ENCODE measurements at regions not wholly inside any gene's neighbourhood (a gene's known extent, or its start where the extent isn't known, plus 50 kb on each side); places are given as distances from the start of the nearest gene placed in this dataset.
"Not testable (repeated sequence)": the region's sequence is repeated elsewhere in the genome, so short reads cannot be mapped to it uniquely, and the experiment has no call there.

DNA sequence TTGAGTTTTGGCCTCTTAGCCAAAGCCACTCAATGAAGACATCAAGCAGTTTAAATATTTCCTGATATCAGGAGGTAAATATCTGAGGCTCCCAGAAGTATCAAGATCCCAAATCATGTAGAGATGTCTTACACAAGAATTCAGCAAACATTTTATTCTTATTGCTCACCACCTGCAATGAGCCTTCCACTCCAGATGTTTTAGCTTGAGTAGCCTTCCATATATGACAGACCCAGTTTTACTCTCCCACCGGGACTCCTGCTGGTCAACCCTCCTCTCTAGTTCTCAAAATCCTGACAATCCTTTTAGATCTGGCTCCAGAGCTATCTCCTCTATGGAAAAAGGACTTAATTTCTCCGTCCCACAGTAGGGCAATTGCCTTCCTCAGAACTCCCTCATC lies 404.4 kb downstream of the KCNA4 start:
- DNase-seq: no peak

DNA sequence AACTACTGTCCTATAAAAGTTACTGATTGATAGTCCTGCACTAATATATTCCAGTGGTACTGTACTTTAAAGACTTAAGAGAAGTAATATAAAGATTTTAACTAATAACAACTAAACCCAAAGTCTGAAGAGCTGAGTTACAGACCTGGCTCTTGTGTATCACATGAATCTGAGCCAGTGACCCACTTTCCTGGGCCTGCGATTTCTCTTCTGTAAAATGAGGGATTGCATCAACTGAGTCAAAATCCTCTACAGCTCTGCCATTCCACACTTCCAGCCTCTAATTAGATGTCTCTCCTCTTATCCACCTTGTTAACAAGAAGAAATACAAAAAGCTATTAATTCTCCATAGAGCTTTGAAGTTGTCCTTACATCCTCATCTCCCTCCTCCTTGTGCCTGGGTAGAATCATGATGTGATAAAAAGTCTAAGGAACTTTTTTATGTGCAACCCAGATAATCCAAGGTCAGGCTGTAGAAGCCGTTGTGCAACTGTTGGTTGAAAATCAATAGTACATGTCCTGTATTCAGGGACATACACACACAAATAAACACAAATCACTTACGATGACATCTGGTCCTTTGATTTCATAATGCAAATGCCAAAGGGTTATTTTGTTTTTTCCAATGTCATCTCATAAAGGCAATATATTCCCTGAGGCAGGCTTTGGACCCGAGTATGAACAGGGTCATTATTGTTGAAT lies 410.3 kb downstream of the KCNA4 start:
- DNase-seq: no peak

DNA sequence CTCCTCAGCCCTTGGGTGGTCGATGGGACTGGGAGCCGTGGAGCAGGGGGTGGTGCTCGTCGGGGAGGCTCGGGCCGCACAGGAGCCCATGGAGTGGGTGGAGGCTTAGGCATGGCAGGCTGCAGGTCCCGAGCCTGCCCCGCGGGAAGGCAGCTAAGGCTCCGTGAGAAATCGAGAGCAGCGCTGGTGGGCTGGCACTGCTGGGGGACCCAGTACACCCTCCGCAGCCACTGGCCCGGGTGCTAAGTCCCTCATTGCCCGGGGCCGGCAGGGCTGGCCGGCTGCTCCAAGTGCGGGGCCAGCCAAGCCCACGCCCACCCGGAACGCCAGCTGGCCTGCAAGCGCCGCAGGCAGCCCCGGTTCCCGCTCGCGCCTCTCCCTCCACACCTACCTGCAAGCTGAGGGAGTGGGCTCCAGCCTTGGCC lies 416.7 kb downstream of the KCNA4 start:
- not testable (repeated sequence) for DNase-seq

DNA sequence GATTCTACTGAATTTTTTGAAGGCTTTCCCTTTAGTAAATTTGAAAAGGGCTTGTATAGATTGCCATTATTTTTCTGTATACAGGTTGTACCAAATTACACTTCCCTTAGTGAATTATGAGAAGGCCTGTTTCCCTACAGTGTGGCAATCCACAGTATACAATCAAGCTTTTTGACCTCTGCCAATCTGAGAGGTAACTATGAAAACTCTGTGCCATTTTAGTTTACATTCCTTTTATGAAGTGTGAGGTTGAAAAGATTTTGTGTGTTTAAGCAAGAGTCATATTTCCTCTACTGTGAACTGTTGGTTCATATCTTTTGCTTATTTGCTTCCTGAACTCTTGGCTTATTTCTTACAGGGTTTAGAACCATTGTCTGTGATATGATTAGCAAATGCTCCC lies 432.5 kb downstream of the KCNA4 start:
- DNase-seq: no peak

DNA sequence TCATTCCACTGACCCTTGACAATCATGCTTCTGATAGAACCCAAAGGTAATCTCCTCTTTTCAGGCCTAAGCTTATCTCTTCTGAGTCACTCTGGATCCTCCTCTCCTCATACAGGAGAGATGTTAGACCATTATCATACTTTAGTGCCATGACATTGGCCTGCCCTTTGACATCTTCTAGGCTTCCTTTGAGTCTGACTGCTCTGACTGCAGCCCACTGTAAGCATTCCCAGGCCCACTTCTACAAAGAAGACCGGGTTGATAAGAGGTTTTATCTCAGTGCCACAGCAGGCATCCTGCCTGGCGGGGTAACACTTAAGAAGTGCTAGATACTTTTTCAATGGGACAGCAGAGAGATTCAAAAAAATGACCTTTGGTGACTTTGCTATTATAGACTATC lies 438.0 kb downstream of the KCNA4 start:
- no peak for DNase-seq

DNA sequence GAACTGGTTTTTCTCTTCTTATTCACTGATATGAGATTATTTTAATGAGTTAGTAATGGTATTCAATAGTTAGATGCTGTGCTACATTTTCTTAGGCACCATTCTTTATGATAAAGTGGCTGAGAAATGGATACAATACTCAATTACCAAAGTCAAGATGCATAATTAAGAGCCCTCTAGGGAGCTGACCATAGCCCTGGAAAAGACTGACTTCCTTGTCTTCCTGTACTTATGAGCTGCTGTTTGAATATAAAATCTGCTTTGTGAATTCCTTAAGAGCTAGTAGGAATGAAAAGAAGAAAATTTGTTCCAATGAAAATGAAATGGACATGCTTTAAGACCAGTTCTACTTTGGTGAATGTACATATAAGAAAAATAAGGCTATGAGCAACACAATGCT lies 452.3 kb downstream of the KCNA4 start:
- no peak for DNase-seq

DNA sequence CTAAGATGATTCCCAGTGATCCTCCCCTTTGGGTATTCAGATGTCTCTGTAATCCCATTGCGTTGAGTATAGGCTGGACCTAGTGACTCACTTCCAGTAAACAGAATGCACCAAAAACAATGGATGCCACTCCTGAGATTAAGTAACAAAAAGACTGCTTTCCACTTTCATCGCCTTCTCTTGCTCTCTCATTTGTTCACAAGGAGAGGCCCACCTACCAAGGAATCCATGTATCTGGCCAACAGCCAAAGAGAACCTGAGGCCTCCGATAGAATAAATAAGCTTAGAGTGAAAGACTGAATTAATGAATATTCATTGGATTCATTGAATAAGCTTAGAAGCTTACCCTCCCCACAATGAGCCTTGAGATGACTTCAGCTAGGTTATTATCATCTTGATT lies 454.6 kb downstream of the KCNA4 start:
- DNase-seq: no peak

DNA sequence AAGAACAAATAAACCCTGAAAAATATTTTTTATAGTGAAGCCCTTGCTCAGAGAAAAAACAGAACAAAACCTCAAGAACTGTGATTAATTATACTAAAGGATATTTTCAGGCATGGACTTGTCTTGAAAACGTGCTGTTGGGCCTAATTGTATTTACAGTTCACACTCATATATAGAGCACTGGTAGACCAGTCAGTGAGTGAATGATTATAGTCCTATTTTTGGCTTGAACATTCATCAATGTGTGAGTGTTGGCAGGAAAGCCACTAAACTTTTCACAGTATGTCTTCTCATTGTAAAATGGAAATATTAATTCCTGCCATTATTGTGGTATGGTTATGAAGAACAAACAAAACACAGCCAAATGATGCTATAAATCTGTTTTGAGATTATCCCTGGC lies 462.8 kb downstream of the KCNA4 start:
- DNase-seq: no peak

DNA sequence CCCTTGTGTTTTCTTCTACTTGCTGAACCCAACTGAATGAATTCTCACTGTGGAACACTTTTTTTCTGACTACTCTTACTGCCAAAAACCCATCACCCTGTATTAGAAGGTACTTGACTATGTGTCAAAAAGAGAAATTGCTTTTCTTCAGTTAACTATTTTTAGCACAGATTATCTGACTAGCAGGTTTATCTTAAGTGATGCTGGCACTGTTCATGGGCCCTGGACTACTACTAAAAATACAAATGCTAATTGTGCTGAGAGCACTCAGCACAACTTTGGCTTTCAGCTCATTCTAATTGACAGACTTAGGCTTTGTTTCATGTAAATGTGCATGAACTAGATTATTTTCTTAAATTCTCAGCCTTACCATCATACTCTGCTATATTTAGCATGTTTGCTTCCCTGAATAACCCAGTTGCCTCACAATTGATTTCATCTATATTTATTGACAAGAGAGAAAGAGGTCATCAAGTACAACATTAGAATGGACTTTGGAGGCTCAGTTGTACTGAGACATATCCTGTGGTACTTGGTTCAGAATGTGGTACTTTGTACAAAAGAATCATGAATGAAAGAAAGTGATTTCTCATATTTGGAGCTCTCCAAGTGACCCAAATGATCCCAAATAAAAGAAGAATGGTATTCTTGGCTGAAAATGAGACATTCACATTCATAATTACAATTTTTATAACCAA lies 478.3 kb downstream of the KCNA4 start:
- DNase-seq: no peak

DNA sequence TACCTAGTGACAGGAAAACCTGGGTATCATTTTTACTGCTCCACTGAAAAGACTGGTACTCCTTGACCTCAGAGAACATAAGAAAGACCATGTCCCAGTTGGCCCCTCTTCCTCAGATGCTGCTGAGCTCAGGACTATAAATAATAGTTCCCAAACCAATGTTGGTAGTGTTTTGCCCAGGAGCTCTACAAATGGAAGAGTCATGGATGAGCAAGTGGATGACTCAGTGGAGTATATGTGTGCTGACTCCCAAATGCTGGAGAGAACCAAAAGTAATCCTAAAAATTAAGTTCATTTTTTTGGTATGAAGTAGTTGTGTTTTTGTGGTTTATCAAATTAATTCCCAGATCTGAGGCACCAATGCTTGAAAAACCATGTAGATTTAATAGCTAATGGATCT lies 482.0 kb downstream of the KCNA4 start:
- DNase-seq: no peak

DNA sequence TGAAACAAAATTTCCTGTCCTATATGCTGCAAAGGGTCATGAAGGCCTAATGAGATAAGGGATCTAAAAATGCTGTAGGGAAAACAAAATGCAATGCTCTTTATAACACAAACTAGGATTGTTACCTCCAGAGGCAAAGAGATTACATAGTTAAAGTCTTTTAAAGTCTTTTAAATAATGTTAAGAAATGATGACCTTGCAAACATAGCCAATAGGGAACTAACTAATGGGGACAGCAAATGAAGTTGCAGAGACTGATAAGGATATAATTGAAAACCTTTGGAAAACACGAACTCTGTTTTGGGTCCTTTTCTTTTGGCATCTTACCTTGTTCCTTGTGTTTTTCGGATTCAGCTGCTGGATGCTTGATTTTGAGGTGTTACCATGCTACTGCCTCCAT lies 485.9 kb downstream of the KCNA4 start:
- no peak for DNase-seq

DNA sequence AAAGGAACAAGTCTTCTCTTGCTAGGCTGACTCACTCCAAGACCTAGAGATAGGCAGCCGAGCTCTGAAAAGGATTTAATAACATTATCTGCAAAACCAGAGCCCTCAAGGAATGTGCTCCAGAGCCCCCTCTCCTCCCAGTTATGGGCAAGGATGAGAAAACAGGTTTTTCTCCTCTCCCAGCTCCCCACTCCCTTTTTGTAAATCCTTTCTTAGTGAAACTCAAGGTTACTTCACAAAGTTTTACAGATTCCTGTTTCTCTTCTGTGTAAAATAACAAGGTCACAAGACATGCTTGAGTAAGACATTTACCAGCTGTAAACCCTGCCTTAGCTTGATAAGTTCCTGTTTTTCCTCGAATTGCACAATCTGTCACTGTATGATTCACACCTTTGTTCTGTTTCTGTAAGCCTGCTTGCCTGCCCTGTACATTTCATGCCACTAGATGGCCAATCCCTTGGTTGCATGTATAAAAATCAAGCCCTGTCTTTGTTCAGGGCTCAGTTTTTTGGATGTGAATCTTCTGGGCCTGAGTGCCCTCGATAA lies 489.4 kb downstream of the KCNA4 start:
- DNase-seq: no peak

DNA sequence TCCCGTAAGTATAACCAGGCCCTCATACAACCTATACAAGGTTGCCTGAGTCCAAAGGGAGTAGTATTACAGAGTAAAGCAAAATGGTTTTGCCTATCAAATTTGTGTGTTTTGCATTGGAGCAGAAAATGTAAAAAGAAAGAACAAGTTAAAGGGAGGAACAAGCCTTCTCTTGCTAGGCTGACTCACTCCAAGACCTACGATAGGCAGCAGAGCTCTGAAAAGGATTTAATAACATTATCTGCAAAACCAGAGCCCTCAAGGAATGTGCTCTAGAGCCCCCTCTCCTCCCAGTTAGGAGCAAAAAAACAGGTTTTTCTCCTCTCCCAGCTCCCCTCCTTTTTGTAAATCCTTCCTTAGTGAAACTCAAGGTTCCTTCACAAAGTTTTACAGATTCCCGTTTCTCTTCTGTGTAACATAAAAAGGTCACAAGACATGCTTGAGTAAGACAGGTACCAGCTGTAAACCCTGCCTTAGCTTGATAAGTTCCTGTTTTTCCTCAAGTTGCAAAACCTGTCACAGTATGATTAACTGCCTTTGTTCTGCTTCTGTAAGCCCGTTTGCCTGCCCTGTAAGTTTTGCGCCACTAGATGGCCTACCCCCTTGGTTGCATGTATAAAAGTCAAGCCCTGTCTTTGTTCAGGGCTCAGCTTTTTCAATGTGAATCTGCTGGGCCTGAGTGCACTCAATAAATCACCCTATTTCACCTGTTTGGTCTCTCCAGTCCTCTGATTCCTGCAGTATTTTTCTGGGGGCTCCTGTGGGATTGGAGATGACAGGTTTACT lies 498.2 kb downstream of the KCNA4 start:
- DNase-seq: no peak

DNA sequence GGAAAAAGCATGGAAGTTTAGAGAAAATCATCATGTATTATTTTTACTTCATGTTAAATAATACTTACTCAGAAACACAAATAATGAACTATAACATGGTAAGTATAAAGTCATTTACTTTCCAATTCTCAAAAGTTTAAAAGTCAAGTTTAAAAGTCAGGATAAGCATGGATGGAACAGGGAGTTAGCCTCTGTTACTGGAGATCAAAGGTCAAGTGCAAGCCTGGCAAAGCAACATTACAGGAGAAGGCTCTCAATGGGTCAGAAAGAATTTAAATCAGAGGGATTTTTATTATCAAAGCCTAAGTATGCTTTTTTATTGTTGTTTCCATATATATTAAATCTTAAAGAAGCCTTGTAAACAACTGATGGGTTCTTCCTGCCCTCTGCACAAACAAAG lies 505.4 kb downstream of the KCNA4 start:
- no peak for DNase-seq

DNA sequence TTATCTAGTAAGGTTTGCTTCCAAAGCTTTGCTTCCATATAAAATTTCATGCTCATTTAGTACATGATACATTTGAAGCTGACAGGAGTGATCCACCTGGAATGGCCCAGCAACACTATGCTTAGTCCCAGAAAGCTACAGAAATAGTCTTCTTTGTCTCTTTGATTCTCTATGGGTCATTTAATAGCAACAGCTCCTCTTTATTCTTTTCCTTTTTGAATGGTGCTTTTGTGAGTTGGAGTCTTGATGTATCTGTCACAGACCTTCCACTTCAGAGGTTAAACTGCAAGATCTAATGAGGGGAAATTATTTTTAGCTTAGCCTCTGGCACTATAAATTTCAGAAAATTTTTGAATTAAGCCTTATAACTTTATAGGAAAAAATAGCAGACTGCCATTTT lies 509.5 kb downstream of the KCNA4 start:
- DNase-seq: no peak

DNA sequence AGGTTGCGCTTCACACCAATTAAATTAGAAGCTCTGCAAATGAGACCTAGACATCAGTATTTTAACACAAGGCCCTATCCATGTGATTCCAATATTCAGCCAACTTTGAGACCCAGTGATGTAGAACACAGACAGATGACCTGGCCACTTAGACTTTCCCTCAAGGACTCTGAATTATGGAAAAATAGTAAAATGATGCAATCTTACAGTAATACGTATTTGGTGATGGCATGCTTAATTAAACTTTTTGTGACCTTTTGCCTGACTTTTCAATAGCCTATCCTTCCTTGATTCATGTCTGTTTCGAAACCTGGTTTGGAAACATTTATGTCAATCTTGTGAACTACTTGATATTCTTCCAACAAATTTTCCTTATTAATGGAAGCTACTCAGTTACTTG lies 521.2 kb downstream of the KCNA4 start:
- no peak for DNase-seq

DNA sequence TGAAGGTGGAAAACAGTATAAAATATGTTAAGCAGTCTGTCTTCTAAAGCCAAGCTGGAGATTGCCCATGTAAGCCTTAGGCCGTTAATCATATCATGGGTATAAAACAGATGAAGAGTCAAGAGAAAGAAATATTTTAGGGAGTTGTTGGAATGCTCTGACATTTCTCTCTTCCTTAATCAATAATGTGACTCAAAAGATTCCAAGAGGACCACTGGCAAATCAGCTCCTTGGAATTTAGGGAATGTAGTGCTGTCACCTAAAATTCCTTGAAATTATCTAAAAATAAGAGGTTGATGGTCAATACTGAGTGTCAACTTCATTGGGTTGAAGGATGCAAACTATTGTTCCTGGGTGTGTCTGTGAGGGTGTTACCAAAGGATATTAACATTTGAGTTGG lies 525.9 kb downstream of the KCNA4 start:
- DNase-seq: no peak

DNA sequence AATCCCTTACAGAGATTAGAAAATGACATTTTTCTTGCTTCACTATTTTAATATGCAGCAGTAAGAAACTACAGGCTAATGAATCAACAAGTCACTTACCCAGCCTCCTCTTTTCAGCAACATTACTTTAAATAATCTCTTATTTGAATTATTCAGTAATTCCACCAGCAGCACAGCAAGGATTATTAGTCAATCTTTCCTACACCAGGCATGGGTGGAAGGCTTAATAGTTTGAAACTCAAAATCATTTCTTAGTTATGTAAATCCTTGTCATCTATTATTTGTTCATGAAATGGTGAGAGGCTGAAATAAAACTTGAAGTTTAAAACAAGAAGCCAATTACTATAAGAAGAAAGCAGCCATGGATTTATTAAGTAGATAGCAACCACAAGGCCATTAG lies 530.5 kb downstream of the KCNA4 start:
- DNase-seq: no peak

DNA sequence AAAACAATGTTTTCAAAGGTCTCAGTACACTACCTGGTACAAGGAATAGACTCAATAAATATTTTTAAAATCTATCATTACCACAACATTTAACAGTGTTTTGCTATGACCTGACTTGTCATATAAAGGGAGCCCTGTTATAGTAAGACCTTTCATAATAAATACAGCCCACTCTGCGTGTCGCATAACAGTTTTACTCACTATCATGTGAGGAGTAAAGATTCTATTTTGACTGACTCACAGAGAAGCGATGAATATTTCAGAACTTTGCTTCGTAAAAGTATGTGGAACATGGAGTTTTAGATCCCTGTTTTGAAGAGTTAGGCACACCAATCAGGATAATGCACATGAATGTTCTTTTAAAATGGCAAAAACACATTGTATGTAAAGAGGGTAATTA lies 531.2 kb downstream of the KCNA4 start:
- no peak for DNase-seq

DNA sequence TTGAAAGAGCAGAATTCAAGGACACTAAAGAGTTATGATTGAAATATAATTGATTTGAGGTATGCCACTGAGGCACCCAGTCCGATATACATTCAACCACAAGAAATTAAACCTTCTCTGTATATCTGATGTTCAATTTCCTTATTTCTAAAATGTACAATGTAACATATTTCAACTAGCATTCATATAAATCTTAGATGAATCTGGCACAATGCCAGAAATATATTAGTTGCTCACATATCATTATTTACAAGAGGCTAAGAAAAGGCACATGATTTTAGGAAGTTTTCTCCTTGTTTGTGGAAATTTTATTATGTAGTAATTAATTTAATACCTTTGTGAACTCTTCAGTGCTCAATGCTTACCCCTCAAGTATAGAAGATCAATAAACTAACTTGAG lies 532.3 kb downstream of the KCNA4 start:
- no peak for DNase-seq

DNA sequence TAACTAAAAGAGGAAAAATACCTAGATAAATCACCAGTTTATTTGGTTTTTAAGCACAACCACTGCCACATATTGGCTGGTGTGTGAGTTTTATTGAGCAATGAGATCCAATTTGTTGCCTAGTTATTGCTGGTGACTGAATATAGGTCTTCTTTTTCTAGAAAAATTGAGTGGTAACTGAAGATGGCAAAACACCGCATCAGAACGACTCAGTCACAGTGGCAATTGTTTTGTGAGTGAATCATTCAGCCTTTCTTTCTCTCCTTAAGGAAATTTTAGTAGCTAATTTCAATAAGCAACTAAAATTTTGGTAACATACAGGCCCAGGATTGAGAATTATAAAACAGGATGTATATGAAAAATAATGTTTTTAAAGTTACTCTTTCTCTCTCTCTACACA lies 533.0 kb downstream of the KCNA4 start:
- DNase-seq: no peak

DNA sequence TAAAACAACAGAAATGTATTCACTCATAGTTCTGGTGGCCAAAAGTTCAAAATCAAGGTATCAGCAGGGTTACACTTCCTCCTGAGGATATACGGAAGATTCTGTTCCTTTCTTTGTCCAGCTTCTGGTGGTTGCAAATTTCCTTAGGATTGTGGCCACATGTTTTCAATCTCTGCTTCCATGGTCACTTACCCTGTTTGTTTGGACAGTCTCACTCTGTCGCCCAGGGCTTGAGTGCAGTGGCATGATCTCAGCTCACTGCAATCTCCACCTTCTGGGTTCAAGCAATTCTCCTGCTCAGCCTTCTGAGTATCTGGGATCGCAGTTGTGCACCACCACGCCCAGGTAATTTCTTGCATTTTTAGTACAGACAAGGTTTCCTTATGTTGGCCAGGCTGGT lies 534.3 kb downstream of the KCNA4 start:
- DNase-seq: no peak

DNA sequence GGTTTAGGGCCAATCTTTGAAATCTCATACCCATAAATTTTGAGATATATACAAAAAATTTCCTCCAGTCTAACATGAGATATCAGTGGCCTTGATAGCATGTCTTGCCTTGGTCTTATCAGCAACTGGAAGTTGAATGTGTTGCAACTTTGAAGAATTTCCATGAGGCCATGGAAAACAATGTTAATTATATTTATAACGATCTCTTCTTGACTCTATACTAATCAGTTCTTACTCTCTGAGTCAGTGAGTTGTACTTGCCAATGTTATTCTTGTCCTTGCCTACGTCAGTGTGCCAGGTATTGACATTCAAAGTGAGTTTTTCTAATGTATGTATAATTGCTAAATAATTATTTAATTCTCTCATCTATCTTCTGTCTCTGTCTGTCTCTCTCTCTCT lies 535.1 kb downstream of the KCNA4 start:
- no peak for DNase-seq

DNA sequence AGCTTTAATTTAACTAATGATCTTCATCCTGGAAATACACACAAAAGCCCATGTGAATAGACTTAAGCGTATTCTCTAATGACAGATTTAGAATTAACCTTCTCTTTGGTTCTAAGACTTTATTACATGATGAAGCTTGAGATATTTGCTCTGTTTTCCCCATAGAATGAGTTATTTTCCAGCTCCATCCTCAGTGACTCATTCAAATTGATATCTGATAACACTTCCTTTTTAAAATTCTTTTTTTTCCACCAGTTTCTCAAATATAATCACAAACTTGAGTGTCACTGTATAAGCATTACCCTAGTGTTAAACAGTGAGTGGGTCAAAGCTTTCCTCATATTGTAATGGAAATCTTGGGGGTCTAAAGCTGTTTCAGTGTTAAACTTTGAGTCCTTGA lies 535.8 kb downstream of the KCNA4 start:
- DNase-seq: no peak
